Keratinocyte (primary cell): ENCODE measurements at regions not wholly inside any gene's neighbourhood (a gene's known extent, or its start where the extent isn't known, plus 50 kb on each side); places are given as distances from the start of the nearest gene placed in this dataset.

Source experiments
- CTCF ChIP-seq, 3 experiments: IDR thresholded peaks in 1 of 3; conservative IDR thresholded peaks in 1 of 3; optimal IDR thresholded peaks in 1 of 3; 2 replicates in 2 of 3; 3 replicates in 1 of 3; pipeline versions ENCODE3 to v1.5.1; 2011; ENCODE audit warnings: low read length in 3 of 3, mild to moderate bottlenecking in 3 of 3, moderate library complexity in 2 of 3, control low read depth in 1 of 3, inconsistent platforms in 1 of 3; ENCODE audit not compliant: insufficient read depth in 2 of 3; ENCODE audit errors: extremely low read depth in 1 of 3
- EZH2 ChIP-seq: IDR thresholded peaks from one replicate; pipeline ENCODE4 v1.6.1; 2012; ENCODE audit warnings: inconsistent platforms, mild to moderate bottlenecking, low read length, moderate library complexity

DNA sequence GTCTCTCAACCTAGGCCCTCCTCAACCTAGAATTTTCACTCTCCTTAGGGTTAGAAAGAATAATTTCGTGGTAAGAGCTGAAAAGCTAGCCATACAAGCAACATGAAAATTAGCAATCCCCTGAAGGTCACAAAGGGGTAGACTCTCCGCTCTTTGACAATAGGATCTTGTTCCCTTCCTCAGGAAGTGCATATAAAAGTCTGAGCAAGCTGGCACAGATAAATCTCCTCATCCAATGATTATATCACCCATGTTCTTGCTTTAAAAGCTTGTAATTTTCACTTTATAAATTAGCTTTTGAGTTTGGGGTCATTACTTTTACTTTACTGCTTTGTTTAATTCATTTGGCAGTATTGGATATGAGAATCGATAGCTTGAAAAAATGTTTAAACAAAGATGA, 852.3 kb upstream of the CRIM1 start:
- TF ChIP-seq CTCF (optimal IDR thresholded peaks at IDR 0.05 in 1 of 3, IDR thresholded peaks at IDR 0.05 in 1 of 3, conservative IDR thresholded peaks at IDR 0.05 in 1 of 3; ENCODE audit: extremely low read depth in 1 of 3, insufficient read depth in 2 of 3, low read length in 3 of 3) (no peak), EZH2 (no peak)
